ENCODE measurements at regions not wholly inside any gene's neighbourhood (a gene's known extent, or its start where the extent isn't known, plus 50 kb on each side); places are given as distances from the start of the nearest gene placed in this dataset.

DNA sequence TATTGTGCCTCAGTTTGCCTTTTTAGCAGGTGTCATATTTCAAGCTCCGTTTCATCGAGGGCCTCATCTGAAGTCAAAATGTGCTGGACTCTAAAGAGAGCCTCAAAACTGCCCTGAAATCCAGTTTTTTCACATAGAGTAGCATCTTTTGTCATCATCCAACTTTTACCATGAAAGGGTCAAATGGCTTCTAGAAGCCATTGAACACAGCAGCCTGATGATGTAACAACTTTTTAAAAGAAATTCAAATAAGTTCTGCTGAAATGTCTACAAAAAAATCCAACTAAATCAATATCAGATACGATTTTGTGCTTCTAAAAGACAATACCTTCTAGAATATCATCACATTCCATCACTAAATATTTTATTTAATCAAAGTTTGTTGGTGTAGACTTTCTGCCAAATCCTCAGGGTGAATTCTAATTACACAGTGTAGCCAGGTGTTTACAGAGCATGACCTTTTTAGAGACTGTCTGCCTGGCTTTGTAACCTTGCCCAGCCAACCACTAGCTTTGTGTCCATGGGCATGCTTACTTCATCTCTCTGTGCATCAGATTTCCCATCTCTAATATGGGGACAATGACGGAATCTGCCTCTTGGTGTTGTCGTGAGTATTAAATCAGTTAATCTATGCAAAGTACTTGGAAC lies 505.0 kb downstream of the EBF1 start:
- no peaks in the 10 kb centered on the region for H3K9me3 ChIP-seq (ENCODE audit: insufficient read depth, low read length, severe bottlenecking)
- no peak overlapping the region for H3K4me3 ChIP-seq (ENCODE audit: low read depth in 1 of 2, low read length in 2 of 2)
- TF ChIP-seq CTCF (IDR thresholded peaks at IDR 0.05; ENCODE audit: borderline replicate concordance, extremely low read depth, low read length, poor library complexity, severe bottlenecking): no peak
- no peak for TF ChIP-seq EZH2 (IDR thresholded peaks at IDR 0.05; ENCODE audit: borderline replicate concordance, low read depth, low read length, severe bottlenecking)
- ATAC-seq (ENCODE audit: insufficient read depth, low read depth): no peak
- H2AFZ ChIP-seq (ENCODE audit: low read depth, low read length): no peak overlapping the region
- peaks cover 45% of the 10 kb centered on the region for H3K4me1 ChIP-seq (ENCODE audit: insufficient read depth, low read length)
- no peaks in the 10 kb centered on the region for H3K36me3 ChIP-seq (ENCODE audit: insufficient read depth, low read length)
- H3K4me2 ChIP-seq (ENCODE audit: insufficient read depth, low read length): no peak overlapping the region
- no peak for DNase-seq
- H3K79me2 ChIP-seq (ENCODE audit: insufficient read depth, low read length): no peaks in the 10 kb centered on the region
- no peaks in the 10 kb centered on the region for H4K20me1 ChIP-seq (ENCODE audit: insufficient read depth, low read length)
- H3K9ac ChIP-seq (ENCODE audit: low read depth, low read length): no peak overlapping the region
- H3K27me3 ChIP-seq (ENCODE audit: insufficient read depth, low read length, poor library complexity): no peaks in the 10 kb centered on the region
- H3K27ac ChIP-seq (ENCODE audit: low read length): no peak overlapping the region

DNA sequence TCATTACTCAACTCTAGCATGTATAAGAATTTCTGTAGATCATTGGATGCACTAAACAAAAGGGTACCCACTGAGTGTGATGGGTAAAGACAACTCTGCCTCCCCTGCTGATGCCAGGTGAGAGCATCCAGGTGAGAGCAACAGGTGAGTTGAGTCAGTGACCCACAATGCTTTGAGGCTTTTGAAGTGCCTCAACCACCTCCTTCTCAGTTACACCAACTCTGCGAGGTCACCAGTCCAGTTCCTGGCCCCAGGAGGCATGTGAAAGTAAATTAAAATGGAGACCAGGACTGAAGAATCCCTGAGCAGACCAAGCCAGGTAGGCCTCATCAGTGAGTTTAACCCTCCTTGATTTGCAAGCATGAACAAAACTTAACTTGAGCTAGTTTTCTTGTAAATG lies 505.8 kb downstream of the EBF1 start:
- DNase-seq (no peak), ATAC-seq (ENCODE audit: insufficient read depth, low read depth) (no peak)
- no peaks in the 10 kb centered on the region for H3K79me2 ChIP-seq (ENCODE audit: insufficient read depth, low read length)
- H3K4me1 ChIP-seq (ENCODE audit: insufficient read depth, low read length): peaks cover 46% of the 10 kb centered on the region
- H3K27ac ChIP-seq (ENCODE audit: low read length): no peak overlapping the region
- H4K20me1 ChIP-seq (ENCODE audit: insufficient read depth, low read length): no peaks in the 10 kb centered on the region
- H3K4me2 ChIP-seq (ENCODE audit: insufficient read depth, low read length): no peak overlapping the region
- H3K9me3 ChIP-seq (ENCODE audit: insufficient read depth, low read length, severe bottlenecking): no peaks in the 10 kb centered on the region
- no peaks in the 10 kb centered on the region for H3K27me3 ChIP-seq (ENCODE audit: insufficient read depth, low read length, poor library complexity)
- H3K4me3 ChIP-seq (ENCODE audit: low read depth in 1 of 2, low read length in 2 of 2): no peak overlapping the region
- TF ChIP-seq EZH2 (IDR thresholded peaks at IDR 0.05; ENCODE audit: borderline replicate concordance, low read depth, low read length, severe bottlenecking) (no peak), CTCF (IDR thresholded peaks at IDR 0.05; ENCODE audit: borderline replicate concordance, extremely low read depth, low read length, poor library complexity, severe bottlenecking) (no peak)
- H3K9ac ChIP-seq (ENCODE audit: low read depth, low read length): no peak overlapping the region
- no peaks in the 10 kb centered on the region for H3K36me3 ChIP-seq (ENCODE audit: insufficient read depth, low read length)
- no peak overlapping the region for H2AFZ ChIP-seq (ENCODE audit: low read depth, low read length)

DNA sequence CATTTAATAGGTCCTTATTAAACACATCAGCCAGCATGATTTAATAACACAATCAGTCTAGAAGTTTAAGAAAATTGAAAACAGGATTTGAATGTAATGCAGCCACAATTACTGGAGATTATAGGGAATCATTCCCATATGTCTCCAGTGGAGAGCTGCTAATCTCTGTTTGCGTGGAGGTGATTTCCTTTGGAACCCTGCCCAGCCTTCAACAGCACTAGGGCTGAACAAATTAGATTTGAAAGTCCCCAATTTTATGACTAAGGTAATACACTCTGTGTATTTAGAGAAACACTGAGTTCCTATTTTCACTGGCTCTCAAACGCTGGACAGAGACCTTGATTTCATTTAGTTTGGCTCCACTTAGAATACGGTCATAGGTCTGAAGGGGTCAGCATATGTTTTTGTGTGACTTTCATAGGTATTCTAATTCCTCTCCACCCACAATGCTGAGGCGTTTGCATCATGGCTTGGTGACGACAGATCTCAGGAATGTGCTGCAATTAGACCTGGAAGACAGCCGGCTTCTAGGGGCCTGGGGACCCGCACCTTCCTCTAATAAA lies 508.3 kb downstream of the EBF1 start:
- Histone ChIP-seq H2AFZ (ENCODE audit: low read depth, low read length) (no peak overlapping the region), H3K4me2 (ENCODE audit: insufficient read depth, low read length) (no peak overlapping the region), H3K4me1 (ENCODE audit: insufficient read depth, low read length) (peaks cover 66% of the 10 kb centered on the region), H3K9ac (ENCODE audit: low read depth, low read length) (peak overlapping the region; percentile 29; the same call in 1 of the 2 replicates), H3K79me2 (ENCODE audit: insufficient read depth, low read length) (no peaks in the 10 kb centered on the region), H3K4me3 (ENCODE audit: low read depth in 1 of 2, low read length in 2 of 2) (no peak overlapping the region), H3K27me3 (ENCODE audit: insufficient read depth, low read length, poor library complexity) (no peaks in the 10 kb centered on the region), H3K27ac (ENCODE audit: low read length) (peak overlapping the region; percentile 75), H3K36me3 (ENCODE audit: insufficient read depth, low read length) (no peaks in the 10 kb centered on the region), H3K9me3 (ENCODE audit: insufficient read depth, low read length, severe bottlenecking) (no peaks in the 10 kb centered on the region), H4K20me1 (ENCODE audit: insufficient read depth, low read length) (no peaks in the 10 kb centered on the region)
- DNase-seq: no peak
- no peak for ATAC-seq (ENCODE audit: insufficient read depth, low read depth)
- no peak for TF ChIP-seq EZH2 (IDR thresholded peaks at IDR 0.05; ENCODE audit: borderline replicate concordance, low read depth, low read length, severe bottlenecking)
- no peak for TF ChIP-seq CTCF (IDR thresholded peaks at IDR 0.05; ENCODE audit: borderline replicate concordance, extremely low read depth, low read length, poor library complexity, severe bottlenecking)
